Suprapubic skin (tissue), 4 donors: ENCODE measurements at regions not wholly inside any gene's neighbourhood (a gene's known extent, or its start where the extent isn't known, plus 50 kb on each side); places are given as distances from the start of the nearest gene placed in this dataset.

Experiments
- POLR2A ChIP-seq, 2 donors: fragments of 450-650 bp; IDR thresholded peaks; one replicate each; pipeline ENCODE4 v1.6.1; 2017; ENCODE audit warnings: antibody characterized with exemption in 2 of 2, mild to moderate bottlenecking in 2 of 2, moderate library complexity in 2 of 2
- POLR2AphosphoS5 ChIP-seq, 3 donors: sonication (generic); formaldehyde crosslinking; IDR thresholded peaks; one replicate each; pipeline ENCODE4 v1.6.1; 2017; ENCODE audit warnings: antibody characterized with exemption in 3 of 3
- TF ChIP-seq, protein P1 (sequence below), 2 donors: fragments of 200-600 bp in 1 of 2; fragments of 450-650 bp in 1 of 2; sonication (generic) in 1 of 2; IDR thresholded peaks; one replicate each; pipeline ENCODE4 v1.5.1; 2016 to 2019; ENCODE audit warnings: antibody characterized with exemption in 2 of 2, mild to moderate bottlenecking in 1 of 2, moderate library complexity in 1 of 2

GRCh38 chr3:20405231-20405630 lies 219.2 kb upstream of the SGO1 start:
- TF ChIP-seq, protein P1, sequence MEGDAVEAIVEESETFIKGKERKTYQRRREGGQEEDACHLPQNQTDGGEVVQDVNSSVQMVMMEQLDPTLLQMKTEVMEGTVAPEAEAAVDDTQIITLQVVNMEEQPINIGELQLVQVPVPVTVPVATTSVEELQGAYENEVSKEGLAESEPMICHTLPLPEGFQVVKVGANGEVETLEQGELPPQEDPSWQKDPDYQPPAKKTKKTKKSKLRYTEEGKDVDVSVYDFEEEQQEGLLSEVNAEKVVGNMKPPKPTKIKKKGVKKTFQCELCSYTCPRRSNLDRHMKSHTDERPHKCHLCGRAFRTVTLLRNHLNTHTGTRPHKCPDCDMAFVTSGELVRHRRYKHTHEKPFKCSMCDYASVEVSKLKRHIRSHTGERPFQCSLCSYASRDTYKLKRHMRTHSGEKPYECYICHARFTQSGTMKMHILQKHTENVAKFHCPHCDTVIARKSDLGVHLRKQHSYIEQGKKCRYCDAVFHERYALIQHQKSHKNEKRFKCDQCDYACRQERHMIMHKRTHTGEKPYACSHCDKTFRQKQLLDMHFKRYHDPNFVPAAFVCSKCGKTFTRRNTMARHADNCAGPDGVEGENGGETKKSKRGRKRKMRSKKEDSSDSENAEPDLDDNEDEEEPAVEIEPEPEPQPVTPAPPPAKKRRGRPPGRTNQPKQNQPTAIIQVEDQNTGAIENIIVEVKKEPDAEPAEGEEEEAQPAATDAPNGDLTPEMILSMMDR (IDR thresholded peaks at IDR 0.05): no peak
- TF ChIP-seq POLR2A (IDR thresholded peaks at IDR 0.05): no peak
- TF ChIP-seq POLR2AphosphoS5 (IDR thresholded peaks at IDR 0.05): no peak
